ENCODE measurements at regions not wholly inside any gene's neighbourhood (a gene's known extent, or its start where the extent isn't known, plus 50 kb on each side); places are given as distances from the start of the nearest gene placed in this dataset.

DNA sequence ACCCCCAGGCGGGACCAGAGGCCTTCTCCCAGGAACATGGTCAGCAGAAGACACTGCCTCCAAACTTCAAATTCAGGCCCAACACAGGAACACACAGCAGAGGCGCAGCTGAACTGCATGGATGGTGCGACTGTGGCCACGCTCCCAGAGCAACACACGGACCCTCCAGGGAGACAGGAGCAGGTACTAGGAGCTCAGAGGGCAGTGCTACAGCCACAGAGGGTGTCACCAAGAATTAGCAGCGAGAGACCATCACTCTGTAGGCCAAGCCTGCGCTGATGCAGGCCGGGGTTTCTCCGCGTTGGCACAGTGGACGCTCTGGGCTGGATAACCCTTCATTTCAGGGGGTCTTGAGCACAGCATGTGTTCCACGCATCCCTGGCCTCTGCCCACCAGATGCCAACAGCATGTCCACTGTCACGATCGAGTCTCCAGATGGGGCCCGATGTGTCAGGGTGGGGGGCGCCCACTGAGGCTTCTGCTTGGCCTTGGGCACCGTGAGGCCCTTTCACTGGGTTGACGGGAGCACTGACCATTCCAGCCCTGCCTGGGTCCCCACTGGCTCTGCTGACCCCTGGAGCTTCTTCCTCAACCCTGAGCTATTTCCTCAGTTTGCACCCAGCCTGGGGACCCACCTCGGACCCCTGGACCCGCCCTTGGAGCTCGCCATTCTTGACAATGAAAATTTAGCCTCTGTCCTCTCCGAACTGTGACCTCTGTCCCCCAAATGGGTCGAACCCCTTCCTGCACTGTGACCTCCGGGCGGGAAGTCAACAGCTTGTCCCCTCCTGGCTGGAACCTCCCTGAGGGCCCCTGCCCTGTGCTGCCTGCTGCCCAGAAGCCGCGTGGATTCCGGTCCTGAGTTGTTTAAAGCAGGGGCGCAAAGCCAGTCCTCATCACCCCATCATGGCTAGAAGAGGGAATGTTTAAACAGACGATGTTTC is 239.4 kb downstream of the DLL1 start:
- TF ChIP-seq, protein P1, sequence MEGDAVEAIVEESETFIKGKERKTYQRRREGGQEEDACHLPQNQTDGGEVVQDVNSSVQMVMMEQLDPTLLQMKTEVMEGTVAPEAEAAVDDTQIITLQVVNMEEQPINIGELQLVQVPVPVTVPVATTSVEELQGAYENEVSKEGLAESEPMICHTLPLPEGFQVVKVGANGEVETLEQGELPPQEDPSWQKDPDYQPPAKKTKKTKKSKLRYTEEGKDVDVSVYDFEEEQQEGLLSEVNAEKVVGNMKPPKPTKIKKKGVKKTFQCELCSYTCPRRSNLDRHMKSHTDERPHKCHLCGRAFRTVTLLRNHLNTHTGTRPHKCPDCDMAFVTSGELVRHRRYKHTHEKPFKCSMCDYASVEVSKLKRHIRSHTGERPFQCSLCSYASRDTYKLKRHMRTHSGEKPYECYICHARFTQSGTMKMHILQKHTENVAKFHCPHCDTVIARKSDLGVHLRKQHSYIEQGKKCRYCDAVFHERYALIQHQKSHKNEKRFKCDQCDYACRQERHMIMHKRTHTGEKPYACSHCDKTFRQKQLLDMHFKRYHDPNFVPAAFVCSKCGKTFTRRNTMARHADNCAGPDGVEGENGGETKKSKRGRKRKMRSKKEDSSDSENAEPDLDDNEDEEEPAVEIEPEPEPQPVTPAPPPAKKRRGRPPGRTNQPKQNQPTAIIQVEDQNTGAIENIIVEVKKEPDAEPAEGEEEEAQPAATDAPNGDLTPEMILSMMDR (IDR thresholded peaks at IDR 0.05; ENCODE audit: extremely low read depth, insufficient read depth, missing control alignments): no peak
- DNase-seq (ENCODE audit: low spot score): no peak
- in situ Hi-C loops (cut with MboI; ENCODE audit: low pct_unique_long_range_greater_than_20kb, low sequenced_read_pairs, unreplicated experiment): no loop called here

DNA sequence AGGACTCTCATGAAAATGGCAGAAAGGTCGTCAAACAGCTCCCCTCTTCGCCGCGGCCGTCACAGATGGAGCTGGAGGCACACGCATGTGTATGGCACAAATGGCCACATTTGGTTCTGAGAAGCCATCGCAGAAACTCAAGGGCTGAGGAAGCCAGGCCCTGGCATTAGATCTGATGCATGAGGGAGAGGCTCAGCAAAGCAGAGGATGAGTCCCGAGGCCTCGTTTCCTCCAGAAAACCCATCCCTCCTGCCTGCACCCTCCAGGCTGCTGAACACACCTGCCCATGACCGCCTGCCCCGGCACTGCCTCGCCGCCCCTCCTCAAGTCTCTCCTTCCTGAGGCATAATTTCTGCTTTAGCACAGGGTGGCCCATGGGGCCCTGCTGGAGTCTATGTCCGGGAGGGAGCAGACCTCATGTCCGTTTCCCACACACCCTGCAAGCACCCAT is 240.3 kb downstream of the DLL1 start:
- in situ Hi-C loops (cut with MboI; ENCODE audit: low pct_unique_long_range_greater_than_20kb, low sequenced_read_pairs, unreplicated experiment): no loop called here
- DNase-seq (ENCODE audit: low spot score): no peak
- TF ChIP-seq, protein P1 (IDR thresholded peaks at IDR 0.05; ENCODE audit: extremely low read depth, insufficient read depth, missing control alignments): no peak

- in situ Hi-C loops (cut with MboI; ENCODE audit: low pct_unique_long_range_greater_than_20kb, low sequenced_read_pairs, unreplicated experiment): no loop called here
- no peak for DNase-seq (ENCODE audit: low spot score)
- TF ChIP-seq, protein P1 (IDR thresholded peaks at IDR 0.05; ENCODE audit: extremely low read depth, insufficient read depth, missing control alignments): no peak
Observed at GRCh38 chr6:170049641-170050561, 241.0 kb downstream of the DLL1 start.

DNA sequence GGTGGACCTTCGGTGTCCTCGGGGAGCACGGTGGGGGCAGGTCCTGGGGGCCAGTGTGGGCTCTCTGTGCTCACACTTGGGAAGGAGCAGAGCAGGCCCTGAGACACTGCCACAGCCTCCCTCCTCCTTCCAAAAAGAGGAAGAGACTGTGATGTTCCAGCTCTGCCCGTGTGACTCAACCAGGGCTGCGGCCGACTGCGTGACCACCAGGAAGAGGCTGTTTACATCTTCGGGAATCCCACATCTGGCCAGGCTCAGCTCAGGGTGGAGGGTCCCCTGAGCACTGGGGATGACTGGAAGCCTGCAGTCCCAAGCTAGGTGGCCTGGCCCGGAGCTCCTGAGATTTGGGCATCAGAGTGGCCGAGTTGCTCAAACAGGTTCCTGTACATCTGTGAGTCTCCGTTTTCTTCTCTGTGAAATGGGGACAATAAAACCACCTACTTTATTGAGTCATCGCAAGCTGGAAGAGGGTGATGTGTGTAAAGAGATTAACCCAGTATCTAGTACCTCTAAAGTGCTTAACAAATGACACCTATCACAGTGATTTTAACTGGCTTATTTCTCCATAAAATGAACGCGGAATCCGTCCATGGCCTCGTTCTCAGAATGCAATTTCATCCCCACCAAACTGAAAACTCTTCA is 242.1 kb downstream of the DLL1 start:
- TF ChIP-seq, protein P1 (IDR thresholded peaks at IDR 0.05; ENCODE audit: extremely low read depth, insufficient read depth, missing control alignments): no peak
- DNase-seq (ENCODE audit: low spot score): no peak

DNA sequence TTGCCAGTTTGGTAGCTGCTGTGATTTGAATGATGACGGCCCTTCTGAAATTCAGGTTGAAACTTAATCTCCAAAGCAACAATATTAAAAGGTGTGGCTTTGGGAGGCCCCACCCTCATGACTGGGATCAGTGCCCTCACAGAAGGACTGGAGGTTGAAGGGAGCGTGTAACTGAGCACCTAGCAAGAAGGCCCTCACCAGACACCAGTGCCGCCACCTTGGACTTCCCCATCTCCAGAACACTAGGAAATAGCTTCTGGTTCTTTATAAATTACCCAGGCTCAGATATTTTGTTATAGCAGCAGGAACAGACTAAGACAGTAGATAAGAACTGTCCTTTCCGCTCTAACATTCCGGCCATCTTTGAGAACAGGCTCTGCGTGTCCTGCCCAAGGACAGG is 243.1 kb downstream of the DLL1 start:
- TF ChIP-seq, protein P1 (IDR thresholded peaks at IDR 0.05; ENCODE audit: extremely low read depth, insufficient read depth, missing control alignments): no peak
- no peak for DNase-seq (ENCODE audit: low spot score)
- in situ Hi-C loops (cut with MboI; ENCODE audit: low pct_unique_long_range_greater_than_20kb, low sequenced_read_pairs, unreplicated experiment): no loop called here

More for the DNA sequence above, 242.1 kb downstream of the DLL1 start:
- in situ Hi-C loops (cut with MboI; ENCODE audit: low pct_unique_long_range_greater_than_20kb, low sequenced_read_pairs, unreplicated experiment): no loop called here

All from GM13977 (cell line).